ENCODE measurements at regions not wholly inside any gene's neighbourhood (a gene's known extent, or its start where the extent isn't known, plus 50 kb on each side); places are given as distances from the start of the nearest gene placed in this dataset.

GRCh38 chr5:20300110-20300509 lies 312.1 kb upstream of the CDH18 start:
- Mint-ChIP-seq H3K9me3 (peaks cover 10% of the 10 kb centered on the region), H3K36me3 (no peaks in the 10 kb centered on the region), H3K27me3 (ENCODE audit: low read depth) (no peaks in the 10 kb centered on the region), H3K4me3 (no peak overlapping the region), H3K27ac (no peak overlapping the region), H3K4me1 (no peaks in the 10 kb centered on the region)
- no peak for TF ChIP-seq CTCF (IDR thresholded peaks at IDR 0.05; ENCODE audit: unreplicated experiment)
- DNase-seq (ENCODE audit: low spot score in 2 of 2, unreplicated experiment in 2 of 2) = no peak

GRCh38 chr5:20294696-20295095 lies 306.7 kb upstream of the CDH18 start:
- peaks cover 4% of the 10 kb centered on the region for H3K9me3 Mint-ChIP-seq
- no peaks in the 10 kb centered on the region for H3K36me3 Mint-ChIP-seq
- no peak overlapping the region for H3K4me3 Mint-ChIP-seq
- H3K27ac Mint-ChIP-seq = no peak overlapping the region
- no peaks in the 10 kb centered on the region for H3K27me3 Mint-ChIP-seq (ENCODE audit: low read depth)
- no peak for TF ChIP-seq CTCF (IDR thresholded peaks at IDR 0.05; ENCODE audit: unreplicated experiment)
- no peak for DNase-seq (ENCODE audit: low spot score in 2 of 2, unreplicated experiment in 2 of 2)
- no peaks in the 10 kb centered on the region for H3K4me1 Mint-ChIP-seq

- H3K36me3 Mint-ChIP-seq = no peaks in the 10 kb centered on the region
- no peak overlapping the region for H3K4me3 Mint-ChIP-seq
- H3K27me3 Mint-ChIP-seq (ENCODE audit: low read depth) = no peaks in the 10 kb centered on the region
- no peaks in the 10 kb centered on the region for H3K9me3 Mint-ChIP-seq
- DNase-seq (ENCODE audit: low spot score in 2 of 2, unreplicated experiment in 2 of 2) = no peak
- TF ChIP-seq CTCF (IDR thresholded peaks at IDR 0.05; ENCODE audit: unreplicated experiment) = no peak
- no peak overlapping the region for H3K27ac Mint-ChIP-seq
- peaks cover 5% of the 10 kb centered on the region for H3K4me1 Mint-ChIP-seq
These were observed 303.8 kb upstream of the CDH18 start for GRCh38 chr5:20291766-20292165.

- no peak overlapping the region for H3K4me3 Mint-ChIP-seq
- H3K27me3 Mint-ChIP-seq (ENCODE audit: low read depth) = no peaks in the 10 kb centered on the region
- H3K36me3 Mint-ChIP-seq = no peaks in the 10 kb centered on the region
- no peak for DNase-seq (ENCODE audit: low spot score in 2 of 2, unreplicated experiment in 2 of 2)
- TF ChIP-seq CTCF (IDR thresholded peaks at IDR 0.05; ENCODE audit: unreplicated experiment) = no peak
- peaks cover 5% of the 10 kb centered on the region for H3K4me1 Mint-ChIP-seq
- no peak overlapping the region for H3K27ac Mint-ChIP-seq
- H3K9me3 Mint-ChIP-seq = no peaks in the 10 kb centered on the region
These were observed 299.6 kb upstream of the CDH18 start for GRCh38 chr5:20287640-20288039.

- Mint-ChIP-seq H3K4me1 (peaks cover 5% of the 10 kb centered on the region), H3K27ac (no peak overlapping the region), H3K9me3 (no peaks in the 10 kb centered on the region), H3K27me3 (ENCODE audit: low read depth) (no peaks in the 10 kb centered on the region), H3K4me3 (no peak overlapping the region), H3K36me3 (no peaks in the 10 kb centered on the region)
- DNase-seq (ENCODE audit: low spot score in 2 of 2, unreplicated experiment in 2 of 2) = no peak
- TF ChIP-seq CTCF (IDR thresholded peaks at IDR 0.05; ENCODE audit: unreplicated experiment) = no peak
These were observed 298.5 kb upstream of the CDH18 start for GRCh38 chr5:20286512-20286911.

- H3K4me3 Mint-ChIP-seq = no peak overlapping the region
- no peaks in the 10 kb centered on the region for H3K27me3 Mint-ChIP-seq (ENCODE audit: low read depth)
- H3K4me1 Mint-ChIP-seq = no peaks in the 10 kb centered on the region
- no peak for DNase-seq (ENCODE audit: low spot score in 2 of 2, unreplicated experiment in 2 of 2)
- TF ChIP-seq CTCF (IDR thresholded peaks at IDR 0.05; ENCODE audit: unreplicated experiment) = no peak
- no peaks in the 10 kb centered on the region for H3K36me3 Mint-ChIP-seq
- H3K9me3 Mint-ChIP-seq = peaks cover 8% of the 10 kb centered on the region
- H3K27ac Mint-ChIP-seq = no peak overlapping the region
These were observed 288.9 kb upstream of the CDH18 start for GRCh38 chr5:20276959-20277263.

All from mesothelial cell of epicardium (in vitro differentiated cells).